ENCODE measurements at regions not wholly inside any gene's neighbourhood (a gene's known extent, or its start where the extent isn't known, plus 50 kb on each side); places are given as distances from the start of the nearest gene placed in this dataset.

DNA sequence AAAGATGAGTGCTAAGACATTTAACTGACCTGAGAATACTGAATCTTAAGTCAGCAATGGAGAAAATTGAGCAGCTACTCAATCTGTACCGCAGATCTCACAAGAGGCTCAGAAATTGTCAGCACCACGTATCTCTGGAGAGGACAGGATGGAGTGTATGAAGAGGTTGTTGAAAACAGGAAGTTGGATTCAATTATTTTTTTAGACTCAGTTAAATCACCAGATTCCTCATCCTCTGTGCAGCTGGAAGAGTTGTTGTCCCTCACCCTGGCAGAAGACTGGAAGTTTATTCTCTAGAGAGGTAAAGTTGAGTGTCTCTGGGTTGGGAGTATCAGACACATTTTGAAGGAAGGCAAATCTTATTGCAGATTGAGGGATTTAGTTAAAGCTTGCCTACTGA lies 114.9 kb upstream of the NT5C1B start:
- no peak for ATAC-seq

GRCh38 chr2:18703555-18703954 lies 114.2 kb upstream of the NT5C1B start:
- no peak for ATAC-seq

- no peak for ATAC-seq
These were observed 112.6 kb upstream of the NT5C1B start for GRCh38 chr2:18701981-18702380.

DNA sequence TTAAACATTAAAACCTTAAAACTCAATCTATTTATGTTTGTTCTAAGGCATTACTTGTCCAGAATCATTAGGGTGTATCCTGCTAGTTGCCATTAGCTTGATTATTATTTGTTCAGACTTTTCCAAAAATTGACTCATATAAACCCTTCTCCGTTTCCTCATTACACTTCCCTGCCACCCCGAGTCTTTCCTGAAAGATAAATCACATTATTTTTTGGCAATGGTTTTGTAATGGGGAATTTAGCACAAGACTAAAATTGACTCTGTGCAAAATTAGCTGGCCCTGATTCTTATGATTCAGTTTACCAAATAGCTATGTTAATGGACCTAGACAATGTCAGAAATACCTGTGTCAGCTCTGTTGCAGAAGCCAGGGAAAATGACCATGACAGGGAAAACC lies 112.2 kb upstream of the NT5C1B start:
- no peak for ATAC-seq

GRCh38 chr2:18690342-18690741 lies 101.0 kb upstream of the NT5C1B start:
- no peak for ATAC-seq

DNA sequence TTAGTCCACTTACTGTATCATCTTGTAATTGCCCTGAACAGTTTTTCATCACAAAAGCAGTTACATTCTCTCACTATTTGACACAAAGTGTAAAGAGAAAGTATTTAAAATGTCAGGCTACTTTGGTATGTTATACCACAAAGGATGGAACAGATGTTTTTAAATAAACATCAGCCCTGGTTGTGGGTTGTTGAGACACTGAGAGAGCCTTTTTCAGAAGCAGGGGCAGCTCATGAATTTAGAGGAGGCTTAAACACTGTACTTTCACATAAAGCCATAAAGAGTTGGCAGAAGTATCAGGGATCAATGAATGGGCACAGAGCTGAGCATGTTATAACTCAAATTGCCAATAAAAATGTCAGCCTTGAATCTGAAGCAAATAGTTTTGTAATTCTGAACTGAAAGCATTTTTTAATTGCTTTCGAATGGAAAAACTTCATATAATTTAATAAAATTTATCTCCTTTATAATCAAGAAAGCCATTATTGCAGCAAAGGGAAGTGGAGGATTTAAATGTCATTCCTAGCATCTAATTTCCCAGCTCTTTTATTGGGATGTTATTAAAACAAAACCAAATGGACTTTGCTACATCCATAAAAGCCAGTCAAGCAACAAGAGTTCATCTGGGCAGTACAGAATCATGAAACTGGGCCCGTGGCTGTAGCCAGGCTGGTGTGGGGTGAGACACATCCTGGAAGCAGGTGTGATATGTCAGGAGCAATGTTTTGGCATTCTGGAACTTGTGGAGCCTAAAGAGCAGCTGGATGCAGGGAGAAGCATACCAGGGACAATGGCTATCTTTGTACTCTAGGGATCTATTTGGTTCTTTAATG lies 95.1 kb upstream of the NT5C1B start:
- no peak for ATAC-seq

DNA sequence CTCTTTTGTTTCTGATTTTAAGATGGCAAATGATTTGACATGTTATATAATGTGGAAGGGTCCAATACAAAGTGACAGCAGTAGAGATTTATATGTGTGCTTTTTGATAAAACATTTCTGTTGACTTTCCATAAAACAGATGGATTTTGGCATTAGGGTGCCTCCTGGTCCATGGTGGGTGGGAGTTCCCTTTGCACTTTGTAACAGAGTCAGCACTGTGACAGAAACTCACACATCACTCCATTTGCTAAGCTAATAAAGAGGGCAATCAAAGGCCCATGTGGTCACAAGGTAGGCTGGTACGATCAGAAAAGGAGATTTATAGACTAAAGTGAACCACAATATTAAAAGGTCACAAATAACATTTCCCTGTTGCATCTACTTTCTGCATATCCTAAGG lies 93.3 kb upstream of the NT5C1B start:
- ATAC-seq = no peak

DNA sequence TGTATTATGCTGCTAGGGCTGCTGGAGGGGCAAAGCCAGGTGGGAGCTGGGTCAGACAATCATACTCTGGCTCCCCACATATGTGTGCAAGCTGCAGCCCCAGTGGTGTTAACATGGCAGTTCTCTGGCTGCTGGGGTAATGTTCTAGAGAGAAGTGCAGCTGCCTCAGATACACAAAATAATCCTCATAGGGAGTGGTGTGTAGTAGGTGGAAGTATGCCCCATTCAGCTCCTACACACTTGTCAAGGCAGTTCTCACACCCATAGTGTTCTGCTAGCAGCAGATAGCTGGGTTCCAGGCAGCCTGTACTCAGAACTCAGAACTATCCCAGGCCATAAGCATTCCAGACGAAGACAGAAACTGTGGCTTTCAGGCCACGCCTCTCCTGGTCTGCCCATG lies 87.9 kb upstream of the NT5C1B start:
- no peak for ATAC-seq

DNA sequence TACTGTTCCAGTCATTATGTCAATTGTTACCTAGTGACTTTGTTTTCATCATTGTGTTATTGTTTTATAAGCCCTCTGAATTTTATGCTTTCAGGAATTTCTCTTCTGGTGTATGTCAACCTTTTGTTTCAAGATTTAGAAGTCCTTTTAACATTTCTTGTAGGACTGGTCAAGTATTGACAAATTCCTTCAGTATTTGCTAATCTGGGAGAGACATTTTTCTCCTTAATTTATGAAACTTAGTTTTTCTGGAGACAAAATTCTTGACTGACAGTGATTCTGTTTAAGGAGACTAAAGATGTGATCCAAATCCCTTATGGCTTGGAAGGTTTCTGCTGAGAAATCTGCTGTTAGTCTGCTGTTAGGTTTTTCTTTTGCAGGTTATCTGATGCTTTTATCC lies 84.9 kb upstream of the NT5C1B start:
- no peak for ATAC-seq

- no peak for ATAC-seq
These were observed 82.0 kb upstream of the NT5C1B start for GRCh38 chr2:18671363-18671762.

- no peak for ATAC-seq
These were observed 78.9 kb upstream of the NT5C1B start for GRCh38 chr2:18668221-18668620.

DNA sequence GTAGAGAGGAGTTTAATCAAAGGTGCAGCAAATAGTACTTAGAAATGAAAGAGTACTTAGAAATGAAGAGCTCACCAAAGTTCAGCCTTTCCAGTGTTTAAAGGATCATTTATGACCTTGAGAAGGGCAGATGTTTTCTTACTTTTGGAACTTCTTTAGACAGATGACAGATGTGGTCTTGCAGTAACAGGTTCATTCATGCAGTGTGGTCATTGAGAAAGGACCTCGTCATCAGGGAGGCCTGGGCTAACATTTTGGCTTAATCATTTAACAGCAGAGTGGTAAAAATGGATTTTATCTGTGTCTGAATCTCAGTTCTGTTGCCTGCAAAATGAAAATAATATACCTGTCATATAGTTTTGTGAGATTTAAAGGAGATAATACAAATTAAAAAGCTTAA lies 75.1 kb upstream of the NT5C1B start:
- no peak for ATAC-seq

- no peak for ATAC-seq
These were observed 74.5 kb upstream of the NT5C1B start for GRCh38 chr2:18663861-18664260.

GRCh38 chr2:18662689-18663088 lies 73.3 kb upstream of the NT5C1B start:
- no peak for ATAC-seq

DNA sequence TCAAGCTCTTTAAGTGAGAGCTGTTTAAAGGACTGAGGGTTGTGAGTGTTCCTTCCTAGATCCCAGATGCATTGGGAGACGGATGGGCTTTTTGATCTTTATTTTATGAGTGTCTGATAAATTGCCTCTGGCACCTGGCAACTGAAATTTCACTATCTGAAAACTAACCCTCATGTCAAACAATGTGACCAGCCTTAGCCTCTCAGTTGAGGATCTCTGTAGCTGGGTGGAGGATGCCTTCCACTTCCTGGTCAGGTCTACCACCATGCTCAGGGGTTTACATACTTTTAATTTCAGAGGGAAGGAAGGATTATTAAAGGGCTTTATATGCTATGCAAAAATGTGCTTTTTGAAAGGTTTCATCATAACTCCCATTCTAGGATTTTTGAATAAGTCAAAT lies 70.5 kb upstream of the NT5C1B start:
- ATAC-seq = no peak

DNA sequence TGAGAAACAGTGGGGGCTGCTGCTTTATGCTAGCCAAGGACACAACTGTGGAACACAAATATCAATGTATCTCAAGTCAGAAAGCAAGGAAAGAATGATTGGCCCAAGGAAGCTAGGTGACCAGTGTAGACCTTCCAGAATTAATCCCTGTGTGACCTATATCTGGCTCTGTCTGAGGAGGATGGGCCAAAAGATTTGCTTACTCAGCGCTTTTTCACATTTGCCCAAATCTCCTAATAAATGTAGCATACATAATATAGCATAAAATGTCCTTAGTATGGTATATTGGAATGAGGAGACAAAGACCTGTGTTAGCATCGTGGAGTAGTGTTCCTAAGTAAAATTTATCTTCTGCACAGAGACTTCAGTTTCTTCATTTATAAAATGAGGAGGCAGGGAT lies 66.7 kb upstream of the NT5C1B start:
- ATAC-seq = no peak

- no peak for ATAC-seq
These were observed 62.7 kb upstream of the NT5C1B start for GRCh38 chr2:18651842-18652774.

GRCh38 chr2:18650221-18650620 lies 60.9 kb upstream of the NT5C1B start:
- no peak for ATAC-seq

- ATAC-seq = no peak
These were observed 60.2 kb upstream of the NT5C1B start for GRCh38 chr2:18649502-18650135.

DNA sequence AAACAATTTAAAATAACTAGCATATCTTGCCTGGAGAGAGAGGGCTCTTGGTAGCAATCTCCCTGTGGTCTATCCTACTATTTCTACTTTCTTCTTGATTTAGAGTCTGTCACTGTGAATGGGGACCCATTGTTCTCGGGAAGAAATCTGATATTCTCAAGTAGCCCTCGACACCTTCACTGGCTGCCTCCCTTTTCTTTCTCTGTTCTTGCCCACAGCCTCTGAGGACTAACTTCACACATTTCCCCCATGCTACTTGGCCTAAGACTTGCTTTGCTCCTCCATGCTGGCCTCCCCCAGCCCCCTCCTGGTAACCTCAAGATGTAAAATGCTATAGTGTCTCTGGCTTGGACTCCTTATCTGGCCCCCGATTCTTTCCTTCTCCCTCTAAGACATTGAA lies 58.8 kb upstream of the NT5C1B start:
- no peak for ATAC-seq

DNA sequence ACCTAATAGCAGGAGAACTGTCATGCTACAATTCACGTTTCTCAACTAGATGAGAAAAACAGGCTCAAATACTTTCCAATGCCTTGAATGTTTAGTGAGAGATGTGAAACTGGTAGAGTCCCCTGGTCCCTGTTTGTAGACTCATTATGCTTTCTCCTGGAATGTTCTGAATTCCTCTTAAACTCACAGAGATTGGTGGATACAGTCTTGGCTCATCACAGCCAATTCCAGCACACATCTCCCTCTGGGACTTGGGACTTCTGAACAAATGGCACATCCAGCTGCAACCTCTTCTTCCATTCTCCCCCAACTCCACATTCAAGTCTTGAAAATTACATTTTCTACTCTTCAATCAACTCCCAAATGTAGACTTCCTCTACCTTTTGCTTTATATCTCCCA lies 58.4 kb upstream of the NT5C1B start:
- no peak for ATAC-seq

- ATAC-seq = peak; percentile 44
These were observed 55.9 kb upstream of the NT5C1B start for GRCh38 chr2:18645315-18645714.

GRCh38 chr2:18644115-18644462 lies 54.7 kb upstream of the NT5C1B start:
- no peak for ATAC-seq

Measured in esophagus mucosa (tissue), 1 donor.